OCI-M2 (cell line): ENCODE measurements at regions not wholly inside any gene's neighbourhood (a gene's known extent, or its start where the extent isn't known, plus 50 kb on each side); places are given as distances from the start of the nearest gene placed in this dataset.
"Not testable (repeated sequence)": the region's sequence is repeated elsewhere in the genome, so short reads cannot be mapped to it uniquely, and the experiment has no call there.

Experiments
- DNase-seq: peaks from one replicate; lab custom pipeline; 2025; ENCODE audit not compliant: unreplicated experiment; lab: John Stamatoyannopoulos, UW

- no peak for DNase-seq
Measured at GRCh38 chr6:141118991-141119390, 1013.7 kb upstream of the GJE1 start.

- no peak for DNase-seq
Measured at GRCh38 chr6:141117874-141118273, 1014.9 kb upstream of the GJE1 start.

DNA sequence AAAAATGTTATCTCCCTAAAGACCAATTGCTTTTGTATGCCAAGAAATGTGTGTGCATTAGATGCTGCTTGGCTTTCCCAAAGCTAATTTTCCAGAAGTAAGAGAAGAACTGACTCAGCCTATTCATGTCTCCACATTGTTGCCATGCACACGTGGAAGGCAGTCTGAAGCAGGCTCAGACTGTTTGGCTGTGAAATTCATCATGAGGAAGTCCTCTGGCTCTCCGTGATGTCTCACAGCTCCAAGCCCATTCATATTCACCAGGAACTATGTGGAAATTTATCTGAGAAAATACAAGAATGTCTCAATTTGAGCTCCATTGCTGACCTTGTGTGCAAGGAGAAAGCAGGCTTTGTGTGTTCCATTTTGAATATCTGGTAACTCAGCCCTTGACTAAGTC lies 1022.2 kb upstream of the GJE1 start:
- DNase-seq: no peak

DNA sequence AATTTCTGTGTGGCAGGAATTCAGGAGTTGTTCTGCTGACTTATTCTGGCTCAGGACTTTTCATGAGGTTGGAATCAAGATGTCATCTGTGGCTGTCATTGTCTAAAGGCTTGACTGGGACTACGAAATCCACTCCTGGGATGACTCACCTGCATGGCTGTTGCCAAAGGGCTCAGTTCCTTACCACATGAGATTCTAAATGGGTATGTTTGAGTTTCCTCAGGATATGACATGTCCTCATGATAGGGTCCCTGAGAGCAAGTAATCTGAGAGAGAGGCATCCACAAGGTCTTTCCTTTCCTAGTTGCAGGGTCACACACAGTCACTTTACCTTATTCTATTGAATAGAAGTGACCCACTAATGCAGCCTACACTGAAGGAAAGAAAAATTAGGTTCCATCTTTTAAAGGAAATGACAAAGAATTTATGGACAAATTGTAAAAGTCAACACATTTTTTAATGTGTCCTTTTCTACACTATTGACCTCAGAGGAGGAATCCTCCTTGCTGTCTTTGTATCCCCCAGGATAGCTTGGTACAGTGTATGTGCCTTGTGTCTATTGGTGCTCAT lies 1025.0 kb upstream of the GJE1 start:
- DNase-seq: no peak

DNA sequence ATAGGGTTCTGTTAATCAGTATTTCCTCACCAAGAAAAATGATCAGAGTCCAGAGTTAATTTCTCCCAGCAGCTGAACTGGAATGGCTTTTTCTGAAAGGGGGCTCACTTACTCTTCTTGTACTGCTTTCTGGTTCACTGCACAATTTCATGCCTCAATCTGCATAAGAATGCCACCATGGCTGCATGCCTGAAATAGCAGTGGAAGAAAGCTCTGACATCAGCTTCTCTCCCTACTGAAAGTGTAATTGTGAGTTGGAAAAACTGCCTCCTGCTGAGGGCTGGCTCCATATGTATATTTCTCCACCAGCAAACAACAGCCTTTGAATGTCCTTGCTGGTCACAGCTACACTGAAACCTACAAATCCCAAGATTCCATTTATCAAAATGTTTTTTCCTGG lies 1027.2 kb upstream of the GJE1 start:
- DNase-seq: no peak

DNA sequence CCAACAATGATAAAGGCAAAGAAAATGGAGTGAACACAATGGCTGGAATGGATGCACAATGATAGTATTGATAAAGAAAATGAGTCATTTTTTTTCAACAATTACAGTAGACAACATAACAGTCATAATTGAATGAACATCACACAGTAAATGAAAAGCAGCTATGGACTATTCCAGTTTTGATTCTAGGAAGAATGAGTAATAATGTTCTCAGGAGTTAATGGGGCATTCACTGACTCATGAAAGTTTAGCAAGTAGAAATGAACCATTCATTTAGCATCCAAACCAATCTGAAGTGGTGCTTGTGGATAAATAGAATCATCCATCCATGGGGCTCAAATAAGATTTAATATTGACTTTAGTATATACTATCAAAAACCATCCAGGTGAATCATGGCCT lies 1029.5 kb upstream of the GJE1 start:
- no peak for DNase-seq

GRCh38 chr6:141097471-141097870 lies 1035.3 kb upstream of the GJE1 start:
- DNase-seq: no peak

GRCh38 chr6:141095308-141095707 lies 1037.4 kb upstream of the GJE1 start:
- DNase-seq: no peak

DNA sequence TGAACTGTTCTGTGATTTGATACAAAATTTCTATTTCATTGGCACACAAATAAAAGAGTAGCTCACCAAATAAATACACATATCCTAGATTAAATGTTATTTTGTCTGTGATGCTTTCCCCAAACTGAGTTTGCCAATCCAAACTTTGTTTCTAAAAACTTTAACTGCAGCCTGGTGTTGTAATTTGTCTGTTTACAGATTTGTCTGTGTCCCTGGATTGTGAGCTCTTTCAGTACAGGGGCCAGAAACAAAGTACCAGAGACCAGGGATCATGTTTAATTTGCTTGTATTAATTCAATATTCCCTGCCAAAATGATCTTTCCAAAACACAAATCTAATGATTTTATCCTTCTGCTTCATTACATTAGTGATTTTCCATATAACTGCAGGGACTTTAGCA lies 1044.6 kb upstream of the GJE1 start:
- no peak for DNase-seq

DNA sequence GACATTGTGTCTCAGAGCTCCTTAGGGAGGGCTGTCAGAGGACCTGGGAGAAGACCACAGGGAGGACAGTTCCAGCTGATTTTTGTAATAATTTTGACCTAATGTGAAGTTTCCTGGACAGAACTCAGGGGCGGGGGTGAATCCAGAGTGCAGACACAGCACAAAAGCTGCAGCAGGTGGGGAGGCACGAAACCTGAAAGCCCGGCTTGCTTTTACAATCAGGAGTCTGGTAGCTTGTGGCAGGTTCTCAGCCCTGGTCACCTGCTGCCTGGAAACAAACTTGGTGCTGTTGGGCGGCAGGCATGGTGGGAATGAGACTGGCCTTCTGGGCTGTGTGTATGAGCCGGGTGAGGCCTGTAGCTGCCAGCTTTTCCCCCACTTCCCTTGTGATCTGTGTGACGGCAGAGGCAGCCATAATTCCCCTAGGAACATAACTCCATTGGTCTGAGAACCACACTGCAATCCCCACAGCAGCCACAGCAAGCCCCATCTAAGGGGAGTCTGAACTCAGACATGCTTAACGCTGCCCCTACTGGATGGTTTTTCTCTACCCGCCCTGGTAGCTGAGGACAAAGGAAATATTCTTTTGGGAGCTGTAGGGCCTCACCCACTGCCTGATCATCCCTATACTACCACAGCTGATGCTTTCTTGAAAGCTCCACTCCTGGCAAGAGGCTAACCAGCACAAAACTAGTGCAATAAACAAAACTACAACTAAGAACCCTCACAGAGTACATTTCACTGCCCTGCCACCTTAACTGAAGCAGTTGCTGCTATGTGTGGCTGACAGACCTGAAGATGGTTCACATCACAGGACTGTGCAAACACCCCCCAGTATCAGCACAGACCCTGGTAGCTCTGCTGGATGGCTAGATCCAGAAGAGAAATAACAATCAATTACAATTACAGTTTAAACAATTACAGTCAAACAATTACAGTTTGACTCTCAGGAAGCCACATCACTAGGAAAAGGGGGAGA lies 1055.1 kb upstream of the GJE1 start:
- no peak for DNase-seq

DNA sequence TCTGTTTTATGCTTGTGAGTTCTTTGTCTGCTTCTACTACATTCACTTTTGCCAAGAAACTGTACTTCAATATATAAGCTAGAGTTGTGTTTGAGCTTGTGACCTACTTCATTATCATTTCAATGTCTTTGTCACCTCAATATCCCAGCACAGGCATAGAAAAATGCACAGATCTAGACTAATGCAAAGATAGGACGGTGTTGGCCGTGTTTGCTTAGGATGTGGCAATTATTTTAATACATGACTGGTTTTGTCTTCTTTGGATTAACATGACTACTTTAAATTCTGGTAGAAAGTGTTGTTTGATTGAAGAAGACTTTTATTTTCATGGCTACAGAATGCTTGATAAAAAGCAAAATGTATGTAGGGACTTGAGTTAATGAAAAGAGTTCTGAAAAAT lies 1075.0 kb upstream of the GJE1 start:
- no peak for DNase-seq

DNA sequence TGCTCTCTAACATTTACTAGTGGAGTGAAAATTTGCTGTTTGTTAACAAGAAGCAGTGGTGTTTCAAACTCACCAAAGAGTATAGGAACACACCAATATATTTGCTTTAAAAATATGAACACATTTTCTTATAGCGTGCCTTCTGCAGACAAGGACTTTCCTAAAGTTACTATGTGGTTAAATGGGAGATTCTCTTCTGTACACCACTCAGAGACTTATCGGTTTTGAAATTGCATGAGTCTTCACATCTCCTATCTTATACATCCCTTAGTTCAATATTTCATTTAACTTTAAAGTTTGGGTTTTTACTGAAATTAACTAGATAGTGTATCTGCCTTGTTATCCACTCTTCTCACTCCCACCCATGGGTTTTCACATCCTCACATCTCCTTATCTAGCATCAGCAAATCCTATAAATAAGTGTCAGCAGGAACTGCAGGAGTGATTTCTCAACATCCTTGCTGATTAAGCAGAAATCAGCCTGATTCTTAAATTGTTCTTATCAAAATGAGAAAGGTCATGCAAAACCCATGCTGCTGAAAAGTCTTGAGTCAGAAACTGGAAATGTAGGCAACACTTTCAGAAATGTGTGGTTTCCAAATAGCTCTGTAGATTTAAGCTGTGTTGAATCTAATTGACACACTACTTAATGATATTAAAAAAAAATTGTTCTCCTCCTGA lies 1075.6 kb upstream of the GJE1 start:
- no peak for DNase-seq

DNA sequence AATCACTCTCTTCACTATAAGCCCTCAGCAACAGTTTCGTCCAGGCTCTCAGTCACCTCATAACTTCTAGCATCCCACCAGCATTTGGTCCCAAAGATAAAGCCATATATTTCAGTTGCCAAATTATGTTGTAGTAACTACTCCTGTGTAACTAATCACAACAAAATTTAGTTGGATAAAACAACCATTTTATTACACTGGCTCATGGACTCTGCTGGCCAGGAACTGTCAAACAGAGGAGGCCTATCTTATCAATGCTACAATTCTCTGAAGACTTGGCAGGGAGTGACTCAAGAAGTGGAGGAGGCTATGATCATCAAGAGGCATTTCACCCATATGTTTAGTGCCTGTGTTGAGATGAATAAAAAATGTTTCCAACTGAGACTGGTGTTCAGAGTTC lies 1082.3 kb upstream of the GJE1 start:
- DNase-seq: no peak

DNA sequence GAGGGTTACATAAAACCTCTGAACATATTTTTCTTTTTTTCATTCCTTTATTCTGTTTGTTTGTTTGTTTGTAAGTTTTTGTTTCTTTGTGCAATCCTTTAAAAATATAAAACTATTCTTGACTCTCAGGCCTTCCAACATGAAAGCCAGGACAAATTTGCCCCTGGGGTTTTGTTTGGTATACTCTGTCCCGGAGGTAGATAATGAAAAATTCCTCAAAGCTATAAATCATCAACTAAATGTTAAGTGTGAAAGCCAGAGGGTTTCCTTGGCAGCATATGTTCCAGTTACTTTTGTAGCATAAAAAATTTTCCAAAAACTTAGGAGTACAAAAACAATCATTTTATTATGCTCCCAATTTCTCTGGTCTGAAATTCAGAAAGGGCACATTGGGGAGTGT lies 1084.3 kb upstream of the GJE1 start:
- no peak for DNase-seq

DNA sequence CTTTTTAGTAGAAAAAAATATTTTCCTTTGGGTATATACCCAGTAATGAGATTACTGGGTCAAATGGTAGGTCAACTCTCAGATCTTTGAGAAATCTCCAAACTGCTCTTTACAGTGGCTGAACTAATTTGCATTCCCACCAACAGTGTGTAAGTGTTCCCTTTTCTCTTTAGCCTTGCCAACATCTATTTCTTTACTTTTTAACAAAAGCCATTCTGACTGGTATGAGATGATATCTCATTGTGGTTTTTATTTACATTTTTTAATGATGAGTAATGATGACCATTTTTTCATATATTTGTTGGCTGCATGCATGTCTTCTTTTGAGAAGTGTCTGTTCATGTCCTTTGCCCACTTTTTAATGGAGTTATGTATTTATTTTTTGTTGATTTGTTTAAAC lies 1086.2 kb upstream of the GJE1 start:
- not testable (repeated sequence) for DNase-seq

DNA sequence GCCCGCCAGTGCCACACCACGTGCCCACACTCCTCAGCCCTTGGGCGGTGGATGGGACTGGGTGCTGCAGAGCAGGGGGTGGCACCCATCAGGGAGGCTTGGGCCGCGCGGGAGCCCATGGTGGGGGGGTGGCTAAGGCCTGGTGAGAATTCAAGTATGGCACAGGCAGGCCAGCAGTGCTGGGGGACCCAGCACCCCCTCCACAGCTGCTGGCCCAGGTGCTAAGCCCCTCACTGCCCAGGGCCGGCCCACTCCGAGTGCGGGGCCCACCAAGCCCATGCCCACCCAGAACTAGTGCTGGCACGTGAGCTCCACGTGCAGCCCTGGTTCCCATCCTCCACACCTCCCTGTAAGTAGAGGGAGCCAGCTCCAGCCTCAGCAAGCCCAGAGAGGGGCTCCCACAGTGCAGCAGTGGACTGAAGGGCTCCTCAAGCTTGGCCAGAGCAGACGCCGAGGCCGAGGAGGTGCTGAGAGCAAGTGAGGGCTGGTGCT lies 1091.1 kb upstream of the GJE1 start:
- DNase-seq: no peak

DNA sequence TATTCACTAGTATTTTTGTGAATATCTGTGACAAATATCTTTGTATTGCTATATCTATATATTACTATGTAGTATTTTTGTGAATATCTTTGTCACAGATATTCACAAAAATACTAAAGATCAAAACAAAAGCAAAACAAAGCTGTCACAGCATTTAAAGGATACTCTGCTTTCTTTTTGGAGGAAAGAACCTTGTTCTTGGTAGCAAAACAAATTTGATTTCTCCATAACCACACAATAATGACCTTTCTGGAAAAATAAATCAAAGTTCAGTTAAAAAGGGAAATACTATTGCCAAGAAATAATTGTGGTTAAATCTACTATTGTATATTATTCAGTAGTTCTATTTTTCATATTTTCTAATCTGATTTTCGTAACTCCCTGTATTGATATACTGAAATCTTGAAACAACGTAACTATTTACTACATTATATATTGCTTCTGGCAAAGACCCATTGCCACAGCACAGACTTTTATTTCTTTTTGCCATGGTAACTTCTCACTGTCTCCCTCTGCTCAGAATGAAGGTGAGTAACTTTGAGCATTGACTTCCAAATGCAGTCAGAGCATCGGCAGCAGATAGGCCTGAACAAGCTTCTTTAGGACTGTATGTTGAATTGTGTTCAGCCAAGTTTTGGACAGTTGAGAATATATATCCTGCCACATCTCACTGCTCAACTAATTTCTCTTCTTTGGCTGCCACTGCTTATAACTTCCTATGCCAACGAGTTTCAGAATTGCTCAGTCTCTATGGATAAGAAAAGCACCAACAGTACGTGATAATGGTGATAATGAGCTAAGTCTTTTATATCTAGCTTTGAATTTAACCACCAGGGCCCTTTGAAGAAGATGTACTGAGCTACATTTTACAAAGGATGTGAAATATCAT lies 1097.2 kb upstream of the GJE1 start:
- no peak for DNase-seq

GRCh38 chr6:141033101-141033500 lies 1099.6 kb upstream of the GJE1 start:
- no peak for DNase-seq

- no peak for DNase-seq
Measured at GRCh38 chr6:141029908-141030307, 1102.8 kb upstream of the GJE1 start.

DNA sequence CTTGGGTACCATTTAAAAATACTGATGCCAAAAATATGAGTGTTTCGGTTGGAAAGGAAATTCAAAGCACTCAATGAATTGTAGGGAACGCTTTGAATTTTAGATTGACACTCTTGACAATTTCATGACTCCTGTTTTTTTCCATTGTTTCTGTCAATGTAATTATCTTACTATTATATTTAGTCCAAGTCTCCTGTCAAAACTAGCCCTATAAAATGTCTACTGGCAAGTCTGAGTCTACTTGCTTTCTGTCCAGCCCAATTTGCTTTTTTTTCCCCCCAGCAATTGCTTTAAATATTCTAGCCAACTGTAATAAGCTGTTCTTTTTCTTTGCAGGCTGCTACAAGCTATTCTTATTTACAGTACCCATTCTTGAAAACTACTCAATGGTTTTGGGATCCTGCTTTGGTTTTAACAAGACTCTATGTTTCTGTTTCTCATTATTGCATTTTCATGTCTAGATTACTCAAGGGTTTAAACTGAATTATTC lies 1103.9 kb upstream of the GJE1 start:
- no peak for DNase-seq

GRCh38 chr6:141026504-141026903 lies 1106.2 kb upstream of the GJE1 start:
- DNase-seq: no peak
